Upper lobe of right lung (tissue), 1 donor: ENCODE measurements at regions not wholly inside any gene's neighbourhood (a gene's known extent, or its start where the extent isn't known, plus 50 kb on each side); places are given as distances from the start of the nearest gene placed in this dataset.

Experiments
- ATAC-seq: fragments of 200-7000 bp; cut with Tn5 transposase; one replicate; pipeline ENCODE4 v1.9.1; 2020; ENCODE audit warnings: mild to moderate bottlenecking, moderate library complexity
- DNase-seq: peaks from one replicate; pipeline ENCODE4 v3.0.0-alpha.2; 2020
- H3K27ac ChIP-seq: fragments of 200-600 bp; one replicate; pipeline ENCODE4 v1.8.0; 2022
- H3K27me3 ChIP-seq: fragments of 200-600 bp; one replicate; pipeline ENCODE4 v1.8.0; 2022; ENCODE audit warnings: mild to moderate bottlenecking
- H3K36me3 ChIP-seq: fragments of 200-600 bp; one replicate; pipeline ENCODE4 v1.8.0; 2022
- H3K4me1 ChIP-seq: fragments of 200-600 bp; one replicate; pipeline ENCODE4 v1.8.0; 2022
- H3K4me3 ChIP-seq: fragments of 200-600 bp; one replicate; pipeline ENCODE4 v1.8.0; 2022; ENCODE audit warnings: mild to moderate bottlenecking
- H3K9me3 ChIP-seq: fragments of 200-600 bp; one replicate; pipeline ENCODE4 v1.8.0; 2022
- CTCF ChIP-seq: fragments of 200-600 bp; IDR thresholded peaks from one replicate; pipeline ENCODE4 v1.8.0; 2022; ENCODE audit warnings: antibody characterized with exemption
- intact Hi-C: fragments of 100-400 bp; cut with DNase I; formaldehyde crosslinking; loops from one replicate; pipeline ENCODE4 v1.11.0; 2022
- donor health status: DM: no; HTN: yes; CAD: no; lungs with severe emphysema.

- DNase-seq (no peak), ATAC-seq (no peak)
- no peak overlapping the region for H3K4me3 ChIP-seq
Measured at GRCh38 chr14:97390096-97390724, 593.0 kb downstream of the VRK1 start.

GRCh38 chr14:97393244-97393643 is 596.1 kb downstream of the VRK1 start:
- Histone ChIP-seq H3K27ac (no peak overlapping the region), H3K4me3 (no peak overlapping the region), H3K4me1 (peaks cover 5% of the 10 kb centered on the region), H3K9me3 (no peaks in the 10 kb centered on the region), H3K36me3 (no peaks in the 10 kb centered on the region), H3K27me3 (peaks cover 7% of the 10 kb centered on the region)
- no peak for TF ChIP-seq CTCF
- DNase-seq (no peak), ATAC-seq (no peak)
- intact Hi-C loops: no loop called here

More at GRCh38 chr14:97390096-97390724, 593.0 kb downstream of the VRK1 start:
- TF ChIP-seq CTCF: no peak
- H3K9me3 ChIP-seq: no peaks in the 10 kb centered on the region
- H3K27me3 ChIP-seq: no peaks in the 10 kb centered on the region
- H3K36me3 ChIP-seq: no peaks in the 10 kb centered on the region
- intact Hi-C loops: no loop called here
- H3K27ac ChIP-seq: no peak overlapping the region
- peaks cover 5% of the 10 kb centered on the region for H3K4me1 ChIP-seq

- no peak for DNase-seq
- Histone ChIP-seq H3K27me3 (peaks cover 7% of the 10 kb centered on the region), H3K27ac (no peak overlapping the region), H3K9me3 (no peaks in the 10 kb centered on the region), H3K4me3 (no peak overlapping the region), H3K36me3 (no peaks in the 10 kb centered on the region), H3K4me1 (peaks cover 5% of the 10 kb centered on the region)
- TF ChIP-seq CTCF: no peak
- intact Hi-C loops: no loop called here
- no peak for ATAC-seq
Measured at GRCh38 chr14:97395068-97395467, 597.9 kb downstream of the VRK1 start.

GRCh38 chr14:97401714-97402113 is 604.5 kb downstream of the VRK1 start:
- intact Hi-C loops: no loop called here
- no peak overlapping the region for H3K4me3 ChIP-seq
- DNase-seq (no peak), ATAC-seq (peak; percentile 31)
- H3K36me3 ChIP-seq: no peaks in the 10 kb centered on the region
- TF ChIP-seq CTCF: no peak
- H3K27me3 ChIP-seq: peaks cover 12% of the 10 kb centered on the region
- no peak overlapping the region for H3K27ac ChIP-seq
- no peaks in the 10 kb centered on the region for H3K4me1 ChIP-seq
- H3K9me3 ChIP-seq: no peaks in the 10 kb centered on the region

- Histone ChIP-seq H3K27ac (no peak overlapping the region), H3K36me3 (no peaks in the 10 kb centered on the region), H3K27me3 (peaks cover 8% of the 10 kb centered on the region), H3K4me1 (no peaks in the 10 kb centered on the region), H3K4me3 (no peak overlapping the region), H3K9me3 (no peaks in the 10 kb centered on the region)
- DNase-seq (no peak), ATAC-seq (no peak)
- no peak for TF ChIP-seq CTCF
- intact Hi-C loops: no loop called here
Measured at GRCh38 chr14:97402279-97402678, 605.1 kb downstream of the VRK1 start.
